Mammary epithelial cell (primary cell): ENCODE measurements at regions not wholly inside any gene's neighbourhood (a gene's known extent, or its start where the extent isn't known, plus 50 kb on each side); places are given as distances from the start of the nearest gene placed in this dataset.

Source experiments
- EZH2 ChIP-seq: IDR thresholded peaks from 2 replicates; pipeline ENCODE4 v1.6.1; 2012; ENCODE audit warnings: low read length, inconsistent platforms, borderline replicate concordance
- TF ChIP-seq, protein P1 (sequence below), 2 donors: IDR thresholded peaks in 1 of 2; conservative IDR thresholded peaks in 1 of 2; 2 replicates each; pipeline ENCODE4 v1.5.1; 2011 to 2012; ENCODE audit warnings: inconsistent platforms in 2 of 2, low read length in 2 of 2, mild to moderate bottlenecking in 2 of 2, control low read depth in 1 of 2, low read depth in 1 of 2; ENCODE audit not compliant: insufficient read depth in 1 of 2; ENCODE audit errors: extremely low read depth in 1 of 2

- TF ChIP-seq, protein P1, sequence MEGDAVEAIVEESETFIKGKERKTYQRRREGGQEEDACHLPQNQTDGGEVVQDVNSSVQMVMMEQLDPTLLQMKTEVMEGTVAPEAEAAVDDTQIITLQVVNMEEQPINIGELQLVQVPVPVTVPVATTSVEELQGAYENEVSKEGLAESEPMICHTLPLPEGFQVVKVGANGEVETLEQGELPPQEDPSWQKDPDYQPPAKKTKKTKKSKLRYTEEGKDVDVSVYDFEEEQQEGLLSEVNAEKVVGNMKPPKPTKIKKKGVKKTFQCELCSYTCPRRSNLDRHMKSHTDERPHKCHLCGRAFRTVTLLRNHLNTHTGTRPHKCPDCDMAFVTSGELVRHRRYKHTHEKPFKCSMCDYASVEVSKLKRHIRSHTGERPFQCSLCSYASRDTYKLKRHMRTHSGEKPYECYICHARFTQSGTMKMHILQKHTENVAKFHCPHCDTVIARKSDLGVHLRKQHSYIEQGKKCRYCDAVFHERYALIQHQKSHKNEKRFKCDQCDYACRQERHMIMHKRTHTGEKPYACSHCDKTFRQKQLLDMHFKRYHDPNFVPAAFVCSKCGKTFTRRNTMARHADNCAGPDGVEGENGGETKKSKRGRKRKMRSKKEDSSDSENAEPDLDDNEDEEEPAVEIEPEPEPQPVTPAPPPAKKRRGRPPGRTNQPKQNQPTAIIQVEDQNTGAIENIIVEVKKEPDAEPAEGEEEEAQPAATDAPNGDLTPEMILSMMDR (conservative IDR thresholded peaks at IDR 0.05 in 1 of 2, IDR thresholded peaks at IDR 0.05 in 1 of 2; ENCODE audit: extremely low read depth in 1 of 2, insufficient read depth in 1 of 2, low read depth in 1 of 2, low read length in 2 of 2): no peak
- no peak for TF ChIP-seq EZH2
Observed at GRCh38 chr7:47102331-47102841, 479.5 kb downstream of the TNS3 start.
